LoVo (cell line): ENCODE measurements at regions not wholly inside any gene's neighbourhood (a gene's known extent, or its start where the extent isn't known, plus 50 kb on each side); places are given as distances from the start of the nearest gene placed in this dataset.

Source experiments
- DNase-seq: peaks from one replicate; pipeline ENCODE4 v3.0.0-alpha.2; 2016; ENCODE audit warnings: low spot score

GRCh38 chr1:58380345-58380744 lies 166.2 kb downstream of the OMA1 start:
- DNase-seq: no peak

GRCh38 chr1:58367217-58367616 lies 179.3 kb downstream of the OMA1 start:
- DNase-seq: no peak

GRCh38 chr1:58365328-58365727 lies 181.2 kb downstream of the OMA1 start:
- DNase-seq: no peak

GRCh38 chr1:58363585-58363984 lies 182.9 kb downstream of the OMA1 start:
- no peak for DNase-seq

- no peak for DNase-seq
Observed at GRCh38 chr1:58361134-58361533, 185.4 kb downstream of the OMA1 start.

- peak; percentile 38 for DNase-seq
Observed at GRCh38 chr1:58358346-58358745, 188.2 kb downstream of the OMA1 start.

- DNase-seq: no peak
Observed at GRCh38 chr1:58356402-58356801, 190.1 kb downstream of the OMA1 start.

- DNase-seq: no peak
Observed at GRCh38 chr1:58353168-58353567, 193.4 kb downstream of the OMA1 start.

GRCh38 chr1:58352476-58353092 lies 193.9 kb downstream of the OMA1 start:
- no peak for DNase-seq

GRCh38 chr1:58346036-58346355 lies 200.5 kb downstream of the OMA1 start:
- no peak for DNase-seq

- DNase-seq: no peak
Observed at GRCh38 chr1:58345215-58346035, 201.1 kb downstream of the OMA1 start.

GRCh38 chr1:58340185-58340584 lies 206.3 kb downstream of the OMA1 start:
- no peak for DNase-seq

GRCh38 chr1:58338081-58338480 lies 208.4 kb downstream of the OMA1 start:
- DNase-seq: no peak

- no peak for DNase-seq
Observed at GRCh38 chr1:58333511-58333910, 213.0 kb downstream of the OMA1 start.

- no peak for DNase-seq
Observed at GRCh38 chr1:58331156-58331555, 215.4 kb downstream of the OMA1 start.

GRCh38 chr1:58325866-58326265 lies 220.7 kb downstream of the OMA1 start:
- no peak for DNase-seq

- DNase-seq: no peak
Observed at GRCh38 chr1:58324558-58324957, 222.0 kb downstream of the OMA1 start.

GRCh38 chr1:58318157-58319005 lies 228.1 kb downstream of the OMA1 start:
- DNase-seq: no peak

GRCh38 chr1:58317694-58318093 lies 228.8 kb downstream of the OMA1 start:
- no peak for DNase-seq

GRCh38 chr1:58317086-58317485 lies 229.4 kb downstream of the OMA1 start:
- DNase-seq: no peak

GRCh38 chr1:58316141-58316540 lies 230.4 kb downstream of the OMA1 start:
- no peak for DNase-seq

GRCh38 chr1:58312971-58313563 lies 233.5 kb downstream of the OMA1 start:
- DNase-seq: no peak

GRCh38 chr1:58312461-58312860 lies 234.1 kb downstream of the OMA1 start:
- no peak for DNase-seq
